ENCODE measurements at regions not wholly inside any gene's neighbourhood (a gene's known extent, or its start where the extent isn't known, plus 50 kb on each side); places are given as distances from the start of the nearest gene placed in this dataset.

- no peaks in the 10 kb centered on the region for H3K36me3 ChIP-seq (ENCODE audit: insufficient read depth)
- TF ChIP-seq ZNF462 (CRISPR knock-in tag; IDR thresholded peaks at IDR 0.05) = no peak
- peak in 1 of 2 experiments; percentile 37; a peak in 3 of 4 replicates for TF ChIP-seq CTCF (conservative IDR thresholded peaks at IDR 0.05; ENCODE audit: low read depth in 2 of 2)
- Mint-ChIP-seq H3K4me3 (no peak overlapping the region), H3K36me3 (ENCODE audit: low read depth) (no peaks in the 10 kb centered on the region), H3K9me3 (no peaks in the 10 kb centered on the region), H3K4me1 (no peaks in the 10 kb centered on the region), H3K27me3 (ENCODE audit: insufficient read depth, low read depth, poor library complexity) (peaks cover 2% of the 10 kb centered on the region), H3K27ac (no peak overlapping the region)
- H3K4me1 ChIP-seq (ENCODE audit: insufficient read depth) = no peaks in the 10 kb centered on the region
- peak; percentile 15 for DNase-seq (ENCODE audit: low spot score)
- no peak overlapping the region for H3K4me3 ChIP-seq
- no peaks in the 10 kb centered on the region for H3F3A ChIP-seq (replicated peaks; ENCODE audit: low read depth)
- ATAC-seq = no peak
- H3K9me2 ChIP-seq (ENCODE audit: insufficient read depth) = peaks cover 11% of the 10 kb centered on the region; the same call in 1 of the 2 replicates
- no peak overlapping the region for H3K4me2 ChIP-seq
- no peaks in the 10 kb centered on the region for H3K27me3 ChIP-seq (ENCODE audit: insufficient read depth)
- H2AFZ ChIP-seq = no peak overlapping the region
- H3K79me2 ChIP-seq (replicated peaks; ENCODE audit: insufficient read depth) = no peaks in the 10 kb centered on the region
- no peak overlapping the region for H3K27ac ChIP-seq (ENCODE audit: low read depth)
- H4K20me1 ChIP-seq (replicated peaks; ENCODE audit: insufficient read depth) = no peaks in the 10 kb centered on the region
Observed at GRCh38 chr20:40361916-40362315, 327.1 kb downstream of the MAFB start.
